ENCODE measurements at regions not wholly inside any gene's neighbourhood (a gene's known extent, or its start where the extent isn't known, plus 50 kb on each side); places are given as distances from the start of the nearest gene placed in this dataset.

GRCh38 chr3:124297062-124297980, 305.4 kb upstream of the ROPN1 start:
- TF ChIP-seq CTCF (IDR thresholded peaks at IDR 0.05; ENCODE audit: extremely low read depth, missing control alignments): no peak
- DNase-seq (ENCODE audit: low spot score): no peak

- no peak for TF ChIP-seq CTCF (IDR thresholded peaks at IDR 0.05; ENCODE audit: extremely low read depth, missing control alignments)
- no peak for DNase-seq (ENCODE audit: low spot score)
These were observed 306.4 kb upstream of the ROPN1 start for GRCh38 chr3:124298301-124298700.

GRCh38 chr3:124298951-124299350, 307.0 kb upstream of the ROPN1 start:
- no peak for DNase-seq (ENCODE audit: low spot score)
- TF ChIP-seq CTCF (IDR thresholded peaks at IDR 0.05; ENCODE audit: extremely low read depth, missing control alignments): no peak

GRCh38 chr3:124299831-124300230, 307.9 kb upstream of the ROPN1 start:
- no peak for DNase-seq (ENCODE audit: low spot score)
- no peak for TF ChIP-seq CTCF (IDR thresholded peaks at IDR 0.05; ENCODE audit: extremely low read depth, missing control alignments)

- no peak for TF ChIP-seq CTCF (IDR thresholded peaks at IDR 0.05; ENCODE audit: extremely low read depth, missing control alignments)
- DNase-seq (ENCODE audit: low spot score): no peak
These were observed 308.5 kb upstream of the ROPN1 start for GRCh38 chr3:124300416-124300815.

- no peak for TF ChIP-seq CTCF (IDR thresholded peaks at IDR 0.05; ENCODE audit: extremely low read depth, missing control alignments)
- no peak for DNase-seq (ENCODE audit: low spot score)
These were observed 311.5 kb upstream of the ROPN1 start for GRCh38 chr3:124303305-124303910.

GRCh38 chr3:124306665-124307064, 314.7 kb upstream of the ROPN1 start:
- TF ChIP-seq CTCF (IDR thresholded peaks at IDR 0.05; ENCODE audit: extremely low read depth, missing control alignments): no peak
- DNase-seq (ENCODE audit: low spot score): no peak
